Neural cell (in vitro differentiated cells): ENCODE measurements at regions not wholly inside any gene's neighbourhood (a gene's known extent, or its start where the extent isn't known, plus 50 kb on each side); places are given as distances from the start of the nearest gene placed in this dataset.

Source experiments
- H2AFZ ChIP-seq: fragments of 200-600, 300-800 bp; sonication (generic), shearing (Covaris generic); 2 replicates; pipeline ENCODE4 v1.6.0; 2014; ENCODE audit warnings: low read depth, mild to moderate bottlenecking, antibody characterized with exemption, low read length, moderate library complexity
- H3F3A ChIP-seq: fragments of 200-600 bp; shearing (Covaris generic); 2 replicates; pipeline ENCODE4 v1.6.1; 2016; ENCODE audit warnings: mild to moderate bottlenecking, moderate library complexity, mixed read lengths, antibody characterized with exemption, low read length; ENCODE audit not compliant: insufficient read depth, poor library complexity, severe bottlenecking
- H3K27ac ChIP-seq: fragments of 200-600, 300-800 bp; sonication (generic), shearing (Covaris generic); 2 replicates; pipeline ENCODE4 v1.5.1; 2014; ENCODE audit warnings: mild to moderate bottlenecking, low read length, moderate library complexity
- H3K27me3 ChIP-seq: fragments of 300-800, 200-600 bp; sonication (generic), shearing (Covaris generic); 2 replicates; pipeline ENCODE4 v1.6.0; 2014; ENCODE audit warnings: mild to moderate bottlenecking, low read depth, low read length, moderate library complexity; ENCODE audit not compliant: insufficient read depth
- H3K36me3 ChIP-seq: fragments of 300-800, 200-600 bp; sonication (generic), shearing (Covaris generic); 2 replicates; pipeline ENCODE4 v1.5.1; 2014; ENCODE audit warnings: mild to moderate bottlenecking, antibody characterized with exemption, low read length, moderate library complexity; ENCODE audit not compliant: insufficient read depth
- H3K4me2 ChIP-seq: fragments of 300-800, 200-600 bp; sonication (generic), shearing (Covaris generic); 2 replicates; pipeline ENCODE4 v1.6.0; 2014; ENCODE audit warnings: mild to moderate bottlenecking, low read length
- H3K4me3 ChIP-seq: fragments of 300-800, 200-600 bp; sonication (generic), shearing (Covaris generic); 2 replicates; pipeline ENCODE4 v1.5.1; 2014; ENCODE audit warnings: mild to moderate bottlenecking, low read length, moderate library complexity
- H3K79me2 ChIP-seq: fragments of 200-600 bp; shearing (Covaris generic); replicated peaks from 2 replicates; pipeline ENCODE4 v1.6.0; 2014; ENCODE audit warnings: mild to moderate bottlenecking, low read length, moderate library complexity; ENCODE audit not compliant: insufficient read depth
- H3K9ac ChIP-seq: fragments of 300-800, 200-600 bp; sonication (generic), shearing (Covaris generic); 2 replicates; pipeline ENCODE4 v1.6.1; 2016; ENCODE audit warnings: mild to moderate bottlenecking, low read length, mixed read lengths
- H3K9me2 ChIP-seq: fragments of 200-600 bp; shearing (Covaris generic); 2 replicates; pipeline ENCODE4 v1.6.1; 2016; ENCODE audit warnings: mild to moderate bottlenecking, low read length, mixed read lengths; ENCODE audit not compliant: insufficient read depth
- H3K9me3 ChIP-seq: fragments of 200-600, 300-800 bp; sonication (generic), shearing (Covaris generic); 2 replicates; pipeline ENCODE4 v1.6.1; 2016; ENCODE audit warnings: mild to moderate bottlenecking, mixed run types, low read length, moderate library complexity, mixed read lengths
- H4K20me1 ChIP-seq: fragments of 200-600 bp; shearing (Covaris generic); 2 replicates; pipeline ENCODE4 v1.6.1; 2016; ENCODE audit warnings: mild to moderate bottlenecking, mixed run types; ENCODE audit not compliant: insufficient read depth
- CTCF ChIP-seq: fragments of 450-650 bp; IDR thresholded peaks from 2 replicates; pipeline ENCODE4 v1.5.1; 2014; ENCODE audit warnings: antibody characterized with exemption, mild to moderate bottlenecking, moderate library complexity; ENCODE audit not compliant: poor library complexity, severe bottlenecking
- EP300 ChIP-seq: fragments of 450-650 bp; conservative IDR thresholded peaks from 2 replicates; pipeline ENCODE4 v1.6.1; 2014; ENCODE audit warnings: antibody characterized with exemption, mild to moderate bottlenecking, moderate library complexity; ENCODE audit not compliant: poor library complexity, severe bottlenecking
- EZH2 ChIP-seq: fragments of 200-600, 300-800 bp; shearing (Covaris generic), sonication (generic); IDR thresholded peaks from 2 replicates; pipeline ENCODE4 v1.6.1; 2014; ENCODE audit warnings: antibody characterized with exemption, low read length, borderline replicate concordance, mild to moderate bottlenecking; ENCODE audit not compliant: insufficient read depth, poor library complexity, severe bottlenecking
- MXI1 ChIP-seq: fragments of 450-650 bp; conservative IDR thresholded peaks from 2 replicates; pipeline ENCODE4 v1.6.1; 2014; ENCODE audit warnings: antibody characterized with exemption, mild to moderate bottlenecking; ENCODE audit not compliant: poor library complexity, severe bottlenecking
- POLR2AphosphoS5 ChIP-seq: IDR thresholded peaks from 2 replicates; pipeline ENCODE4 v1.6.1; 2012
- RAD21 ChIP-seq: fragments of 450-650 bp; conservative IDR thresholded peaks from 2 replicates; pipeline ENCODE4 v1.6.1; 2014; ENCODE audit warnings: antibody characterized with exemption, mild to moderate bottlenecking, moderate library complexity
- SMC3 ChIP-seq: fragments of 450-650 bp; conservative IDR thresholded peaks from 2 replicates; pipeline ENCODE4 v1.6.1; 2014; ENCODE audit warnings: antibody characterized with exemption, mild to moderate bottlenecking, moderate library complexity; ENCODE audit not compliant: poor library complexity
- TAF1 ChIP-seq: IDR thresholded peaks from 2 replicates; pipeline ENCODE4 v1.6.1; 2012; ENCODE audit warnings: low read depth
- TF ChIP-seq, protein P1 (sequence below): IDR thresholded peaks from 2 replicates; pipeline ENCODE4 v1.6.1; 2012; ENCODE audit warnings: borderline replicate concordance

GRCh38 chr10:10364902-10365301 lies 652.8 kb upstream of the CELF2 start:
- Histone ChIP-seq H3K9me3 (no peaks in the 10 kb centered on the region), H3K27me3 (no peaks in the 10 kb centered on the region), H3K4me3 (peak overlapping the region; percentile 48), H3K9me2 (no peaks in the 10 kb centered on the region), H3K36me3 (no peaks in the 10 kb centered on the region), H3K9ac (peak overlapping the region; percentile 38), H3F3A (peaks cover 4% of the 10 kb centered on the region), H3K79me2 (no peaks in the 10 kb centered on the region), H3K27ac (peak overlapping the region; percentile 90), H3K4me2 (peak overlapping the region; percentile 34), H4K20me1 (no peaks in the 10 kb centered on the region), H2AFZ (peak overlapping the region; percentile 15)
- peak; percentile 47 for TF ChIP-seq RAD21
- TF ChIP-seq EP300: peak; percentile 21
- TF ChIP-seq EZH2: no peak
- no peak for TF ChIP-seq TAF1
- TF ChIP-seq CTCF: no peak
- TF ChIP-seq MXI1: no peak
- TF ChIP-seq SMC3: no peak
- no peak for TF ChIP-seq POLR2AphosphoS5
- TF ChIP-seq, protein P1, sequence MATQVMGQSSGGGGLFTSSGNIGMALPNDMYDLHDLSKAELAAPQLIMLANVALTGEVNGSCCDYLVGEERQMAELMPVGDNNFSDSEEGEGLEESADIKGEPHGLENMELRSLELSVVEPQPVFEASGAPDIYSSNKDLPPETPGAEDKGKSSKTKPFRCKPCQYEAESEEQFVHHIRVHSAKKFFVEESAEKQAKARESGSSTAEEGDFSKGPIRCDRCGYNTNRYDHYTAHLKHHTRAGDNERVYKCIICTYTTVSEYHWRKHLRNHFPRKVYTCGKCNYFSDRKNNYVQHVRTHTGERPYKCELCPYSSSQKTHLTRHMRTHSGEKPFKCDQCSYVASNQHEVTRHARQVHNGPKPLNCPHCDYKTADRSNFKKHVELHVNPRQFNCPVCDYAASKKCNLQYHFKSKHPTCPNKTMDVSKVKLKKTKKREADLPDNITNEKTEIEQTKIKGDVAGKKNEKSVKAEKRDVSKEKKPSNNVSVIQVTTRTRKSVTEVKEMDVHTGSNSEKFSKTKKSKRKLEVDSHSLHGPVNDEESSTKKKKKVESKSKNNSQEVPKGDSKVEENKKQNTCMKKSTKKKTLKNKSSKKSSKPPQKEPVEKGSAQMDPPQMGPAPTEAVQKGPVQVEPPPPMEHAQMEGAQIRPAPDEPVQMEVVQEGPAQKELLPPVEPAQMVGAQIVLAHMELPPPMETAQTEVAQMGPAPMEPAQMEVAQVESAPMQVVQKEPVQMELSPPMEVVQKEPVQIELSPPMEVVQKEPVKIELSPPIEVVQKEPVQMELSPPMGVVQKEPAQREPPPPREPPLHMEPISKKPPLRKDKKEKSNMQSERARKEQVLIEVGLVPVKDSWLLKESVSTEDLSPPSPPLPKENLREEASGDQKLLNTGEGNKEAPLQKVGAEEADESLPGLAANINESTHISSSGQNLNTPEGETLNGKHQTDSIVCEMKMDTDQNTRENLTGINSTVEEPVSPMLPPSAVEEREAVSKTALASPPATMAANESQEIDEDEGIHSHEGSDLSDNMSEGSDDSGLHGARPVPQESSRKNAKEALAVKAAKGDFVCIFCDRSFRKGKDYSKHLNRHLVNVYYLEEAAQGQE: no peak

DNA sequence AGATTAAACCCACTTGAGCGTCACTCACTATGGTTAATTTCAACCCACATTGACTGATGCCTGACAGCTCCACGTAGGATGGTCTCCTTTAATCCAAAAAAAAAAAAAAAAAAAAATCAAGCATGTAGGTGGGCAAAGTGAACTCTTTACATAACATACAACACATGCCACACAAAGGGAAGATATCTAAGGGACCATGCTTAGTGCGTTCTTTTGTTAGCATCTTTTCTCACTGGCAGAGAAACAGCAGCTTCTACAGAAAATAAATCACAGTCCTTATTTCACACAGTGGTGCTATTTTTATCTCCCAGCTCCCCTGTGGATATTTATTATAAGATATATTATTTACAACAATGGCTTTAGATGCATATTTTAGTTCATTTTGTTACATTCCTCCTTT lies 652.0 kb upstream of the CELF2 start:
- Histone ChIP-seq H3K27ac (peak overlapping the region; percentile 90), H3F3A (peaks cover 4% of the 10 kb centered on the region), H3K4me2 (peak overlapping the region; percentile 34), H3K9me2 (no peaks in the 10 kb centered on the region), H4K20me1 (no peaks in the 10 kb centered on the region), H3K9ac (peak overlapping the region; percentile 38), H3K9me3 (no peaks in the 10 kb centered on the region), H3K36me3 (no peaks in the 10 kb centered on the region), H3K27me3 (no peaks in the 10 kb centered on the region), H3K79me2 (no peaks in the 10 kb centered on the region), H2AFZ (peak overlapping the region; percentile 15), H3K4me3 (peak overlapping the region; percentile 48)
- no peak for TF ChIP-seq RAD21
- TF ChIP-seq EZH2: no peak
- no peak for TF ChIP-seq POLR2AphosphoS5
- TF ChIP-seq EP300: peak; percentile 14
- no peak for TF ChIP-seq SMC3
